Skin epidermis (tissue), 12 donors: ENCODE measurements at regions not wholly inside any gene's neighbourhood (a gene's known extent, or its start where the extent isn't known, plus 50 kb on each side); places are given as distances from the start of the nearest gene placed in this dataset.
"Not testable (repeated sequence)": the region's sequence is repeated elsewhere in the genome, so short reads cannot be mapped to it uniquely, and the experiment has no call there.

Experiments used
- H3K27ac ChIP-seq, 21 experiments: fragments of 200-600 bp; sonication (generic) in 11 of 21; one replicate each; pipeline ENCODE4 v1.5.0; 2020; ENCODE audit warnings: mild to moderate bottlenecking in 3 of 21, inconsistent platforms in 2 of 21, moderate library complexity in 2 of 21
- H3K4me3 ChIP-seq, 7 experiments: fragments of 200-600 bp; sonication (generic) in 2 of 7; one replicate each; pipeline ENCODE4 v1.5.0; 2020; ENCODE audit warnings: inconsistent platforms in 2 of 7, mild to moderate bottlenecking in 2 of 7, moderate library complexity in 1 of 7

- Histone ChIP-seq H3K4me3 (no peak overlapping the region), H3K27ac (no peak overlapping the region)
Measured at GRCh38 chr17:53765609-53766008, 57.1 kb upstream of the KIF2B start.

- no peak overlapping the region for H3K4me3 ChIP-seq
Measured at GRCh38 chr17:53765129-53765528, 57.6 kb upstream of the KIF2B start.

GRCh38 chr17:53757559-53757958, 65.2 kb upstream of the KIF2B start:
- Histone ChIP-seq H3K4me3 (no peak overlapping the region), H3K27ac (no peak overlapping the region)

More at GRCh38 chr17:53765129-53765528, 57.6 kb upstream of the KIF2B start:
- no peak overlapping the region for H3K27ac ChIP-seq

- H3K27ac ChIP-seq, H3K4me3 ChIP-seq: not testable (repeated sequence)
Measured at GRCh38 chr17:53757116-53757515, 65.6 kb upstream of the KIF2B start.

- Histone ChIP-seq H3K27ac (no peak overlapping the region), H3K4me3 (no peak overlapping the region)
Measured at GRCh38 chr17:53749178-53749577, 73.5 kb upstream of the KIF2B start.

- not testable (repeated sequence) for H3K27ac ChIP-seq, H3K4me3 ChIP-seq
Measured at GRCh38 chr17:53748159-53748820, 74.4 kb upstream of the KIF2B start.

GRCh38 chr17:53740312-53740711, 82.4 kb upstream of the KIF2B start:
- Histone ChIP-seq H3K27ac (no peak overlapping the region), H3K4me3 (no peak overlapping the region)

GRCh38 chr17:53736516-53737240, 86.0 kb upstream of the KIF2B start:
- H3K27ac ChIP-seq: no peak overlapping the region

GRCh38 chr17:53724726-53725125, 98.0 kb upstream of the KIF2B start:
- H3K27ac ChIP-seq: no peak overlapping the region
- H3K4me3 ChIP-seq: no peak overlapping the region

More at GRCh38 chr17:53736516-53737240, 86.0 kb upstream of the KIF2B start:
- no peak overlapping the region for H3K4me3 ChIP-seq

- no peak overlapping the region for H3K4me3 ChIP-seq
- no peak overlapping the region for H3K27ac ChIP-seq
Measured at GRCh38 chr17:53722407-53722806, 100.3 kb upstream of the KIF2B start.

- Histone ChIP-seq H3K4me3 (no peak overlapping the region), H3K27ac (no peak overlapping the region)
Measured at GRCh38 chr17:53721101-53721500, 101.6 kb upstream of the KIF2B start.

- no peak overlapping the region for H3K4me3 ChIP-seq
- H3K27ac ChIP-seq: no peak overlapping the region
Measured at GRCh38 chr17:53719229-53719628, 103.5 kb upstream of the KIF2B start.

GRCh38 chr17:53707566-53707965, 115.2 kb upstream of the KIF2B start:
- H3K27ac ChIP-seq: no peak overlapping the region

GRCh38 chr17:53696286-53696685, 126.4 kb upstream of the KIF2B start:
- H3K4me3 ChIP-seq: no peak overlapping the region
- no peak overlapping the region for H3K27ac ChIP-seq

More at GRCh38 chr17:53707566-53707965, 115.2 kb upstream of the KIF2B start:
- no peak overlapping the region for H3K4me3 ChIP-seq

- no peak overlapping the region for H3K27ac ChIP-seq
- no peak overlapping the region for H3K4me3 ChIP-seq
Measured at GRCh38 chr17:53687324-53687723, 135.4 kb upstream of the KIF2B start.

GRCh38 chr17:53680745-53681144, 142.0 kb upstream of the KIF2B start:
- Histone ChIP-seq H3K4me3 (no peak overlapping the region), H3K27ac (no peak overlapping the region)

GRCh38 chr17:53668854-53669253, 153.9 kb upstream of the KIF2B start:
- H3K27ac ChIP-seq: no peak overlapping the region

GRCh38 chr17:53662608-53663007, 160.1 kb upstream of the KIF2B start:
- H3K4me3 ChIP-seq: no peak overlapping the region
- H3K27ac ChIP-seq: no peak overlapping the region

More at GRCh38 chr17:53668854-53669253, 153.9 kb upstream of the KIF2B start:
- no peak overlapping the region for H3K4me3 ChIP-seq

- Histone ChIP-seq H3K27ac (no peak overlapping the region), H3K4me3 (no peak overlapping the region)
Measured at GRCh38 chr17:53659181-53659580, 163.5 kb upstream of the KIF2B start.

- Histone ChIP-seq H3K4me3 (no peak overlapping the region), H3K27ac (no peak overlapping the region)
Measured at GRCh38 chr17:53655591-53655990, 167.1 kb upstream of the KIF2B start.

- no peak overlapping the region for H3K27ac ChIP-seq
- H3K4me3 ChIP-seq: no peak overlapping the region
Measured at GRCh38 chr17:53649201-53649600, 173.5 kb upstream of the KIF2B start.
